Vagina (tissue), 2 donors: ENCODE measurements at regions not wholly inside any gene's neighbourhood (a gene's known extent, or its start where the extent isn't known, plus 50 kb on each side); places are given as distances from the start of the nearest gene placed in this dataset.

ENCODE experiments used
- DNase-seq, 2 donors: peaks; one replicate each; pipeline ENCODE4 v3.0.0-alpha.2; 2017; ENCODE audit errors: extremely low spot score in 2 of 2
- H3K27ac ChIP-seq: fragments of 200-600 bp; sonication (generic); one replicate; pipeline ENCODE4 v1.5.1; 2019
- H3K27me3 ChIP-seq: fragments of 200-600 bp; sonication (generic); one replicate; pipeline ENCODE4 v1.5.1; 2019
- H3K36me3 ChIP-seq, 2 donors: fragments of 200-600 bp; sonication (generic); one replicate each; pipeline ENCODE4 v1.5.1; 2017 to 2019
- H3K4me1 ChIP-seq: fragments of 200-600 bp; sonication (generic); one replicate; pipeline ENCODE4 v1.5.1; 2019
- H3K4me3 ChIP-seq, 2 donors: fragments of 200-600 bp; sonication (generic); 1 replicate in 1 of 2; 2 replicates in 1 of 2; pipeline ENCODE4 v1.5.1; 2016 to 2019
- H3K9me3 ChIP-seq: fragments of 200-600 bp; sonication (generic); one replicate; pipeline ENCODE4 v1.5.1; 2019
- POLR2A ChIP-seq, 2 donors: fragments of 450-650 bp; IDR thresholded peaks; one replicate each; pipeline ENCODE4 v1.6.1; 2017; ENCODE audit warnings: antibody characterized with exemption in 2 of 2, mild to moderate bottlenecking in 2 of 2, moderate library complexity in 2 of 2
- POLR2AphosphoS5 ChIP-seq, 2 donors: sonication (generic); formaldehyde crosslinking; IDR thresholded peaks; one replicate each; pipeline ENCODE4 v1.9.0; 2017; ENCODE audit warnings: antibody characterized with exemption in 2 of 2, mild to moderate bottlenecking in 2 of 2, low read depth in 1 of 2; ENCODE audit not compliant: insufficient read depth in 1 of 2
- intact Hi-C: fragments of 100-400 bp; cut with DNase I; formaldehyde crosslinking; loops from one replicate; pipeline ENCODE4 v1.15.1; 2023
- TF ChIP-seq, protein P1 (sequence below), 3 experiments: fragments of 450-650 bp in 2 of 3; fragments of 200-600 bp in 1 of 3; sonication (generic) in 1 of 3; IDR thresholded peaks; one replicate each; pipeline ENCODE4 v1.5.1; 2017 to 2019; ENCODE audit warnings: antibody characterized with exemption in 3 of 3, mild to moderate bottlenecking in 2 of 3, moderate library complexity in 2 of 3

DNA sequence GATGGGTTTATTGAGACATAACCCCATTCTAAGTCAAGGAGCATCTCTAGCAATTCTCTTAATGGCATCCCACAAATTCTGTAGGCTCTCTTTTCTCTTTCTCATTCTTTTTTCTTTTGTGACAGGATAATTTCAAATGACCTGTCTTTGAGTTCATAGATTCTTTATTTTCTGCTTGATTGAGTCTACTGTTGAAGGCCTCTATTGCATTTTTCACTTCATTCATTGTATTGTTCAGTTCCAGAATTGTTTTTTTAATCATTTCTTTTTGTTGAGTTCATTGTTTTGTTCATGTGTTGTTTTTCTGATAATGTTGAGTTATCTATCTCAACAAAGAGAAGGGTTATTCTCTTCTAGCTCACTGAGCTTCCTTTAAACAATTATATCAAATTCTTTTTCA is 144.7 kb upstream of the IL12B start:
- Histone ChIP-seq H3K9me3 (no peaks in the 10 kb centered on the region), H3K4me1 (no peaks in the 10 kb centered on the region), H3K4me3 (no peak overlapping the region), H3K27ac (no peak overlapping the region), H3K36me3 (no peaks in the 10 kb centered on the region), H3K27me3 (no peaks in the 10 kb centered on the region)
- intact Hi-C loops = no loop called here
- TF ChIP-seq POLR2A (IDR thresholded peaks at IDR 0.05) (no peak), POLR2AphosphoS5 (IDR thresholded peaks at IDR 0.05; ENCODE audit: insufficient read depth in 1 of 2, low read depth in 1 of 2) (no peak)
- TF ChIP-seq, protein P1, sequence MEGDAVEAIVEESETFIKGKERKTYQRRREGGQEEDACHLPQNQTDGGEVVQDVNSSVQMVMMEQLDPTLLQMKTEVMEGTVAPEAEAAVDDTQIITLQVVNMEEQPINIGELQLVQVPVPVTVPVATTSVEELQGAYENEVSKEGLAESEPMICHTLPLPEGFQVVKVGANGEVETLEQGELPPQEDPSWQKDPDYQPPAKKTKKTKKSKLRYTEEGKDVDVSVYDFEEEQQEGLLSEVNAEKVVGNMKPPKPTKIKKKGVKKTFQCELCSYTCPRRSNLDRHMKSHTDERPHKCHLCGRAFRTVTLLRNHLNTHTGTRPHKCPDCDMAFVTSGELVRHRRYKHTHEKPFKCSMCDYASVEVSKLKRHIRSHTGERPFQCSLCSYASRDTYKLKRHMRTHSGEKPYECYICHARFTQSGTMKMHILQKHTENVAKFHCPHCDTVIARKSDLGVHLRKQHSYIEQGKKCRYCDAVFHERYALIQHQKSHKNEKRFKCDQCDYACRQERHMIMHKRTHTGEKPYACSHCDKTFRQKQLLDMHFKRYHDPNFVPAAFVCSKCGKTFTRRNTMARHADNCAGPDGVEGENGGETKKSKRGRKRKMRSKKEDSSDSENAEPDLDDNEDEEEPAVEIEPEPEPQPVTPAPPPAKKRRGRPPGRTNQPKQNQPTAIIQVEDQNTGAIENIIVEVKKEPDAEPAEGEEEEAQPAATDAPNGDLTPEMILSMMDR (IDR thresholded peaks at IDR 0.05) = no peak
- DNase-seq = no peak

DNA sequence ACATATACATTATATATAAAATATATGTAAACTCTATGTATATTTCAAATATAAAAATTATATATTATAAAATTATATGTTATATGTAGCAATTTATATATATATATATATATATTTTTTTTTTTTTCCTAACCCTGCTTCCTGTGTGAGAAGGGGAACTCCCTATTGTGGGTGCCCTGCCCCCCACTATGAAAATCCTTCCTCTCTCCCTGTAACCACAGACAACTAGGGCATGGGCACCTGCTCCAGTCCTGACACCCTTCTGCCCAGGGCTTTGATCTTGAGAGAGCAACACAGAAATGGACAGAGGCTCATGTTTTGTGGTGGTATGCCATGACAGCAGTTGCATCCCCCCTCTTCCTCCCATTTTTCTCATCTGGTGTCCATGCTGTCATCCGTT is 148.7 kb upstream of the IL12B start:
- H3K4me1 ChIP-seq = no peaks in the 10 kb centered on the region
- no peaks in the 10 kb centered on the region for H3K27me3 ChIP-seq
- TF ChIP-seq POLR2AphosphoS5 (IDR thresholded peaks at IDR 0.05; ENCODE audit: insufficient read depth in 1 of 2, low read depth in 1 of 2) (no peak), POLR2A (IDR thresholded peaks at IDR 0.05) (no peak)
- TF ChIP-seq, protein P1 (IDR thresholded peaks at IDR 0.05) = no peak
- DNase-seq = no peak
- no peak overlapping the region for H3K27ac ChIP-seq
- H3K9me3 ChIP-seq = no peaks in the 10 kb centered on the region
- H3K4me3 ChIP-seq = no peak overlapping the region
- intact Hi-C loops = no loop called here
- no peaks in the 10 kb centered on the region for H3K36me3 ChIP-seq

DNA sequence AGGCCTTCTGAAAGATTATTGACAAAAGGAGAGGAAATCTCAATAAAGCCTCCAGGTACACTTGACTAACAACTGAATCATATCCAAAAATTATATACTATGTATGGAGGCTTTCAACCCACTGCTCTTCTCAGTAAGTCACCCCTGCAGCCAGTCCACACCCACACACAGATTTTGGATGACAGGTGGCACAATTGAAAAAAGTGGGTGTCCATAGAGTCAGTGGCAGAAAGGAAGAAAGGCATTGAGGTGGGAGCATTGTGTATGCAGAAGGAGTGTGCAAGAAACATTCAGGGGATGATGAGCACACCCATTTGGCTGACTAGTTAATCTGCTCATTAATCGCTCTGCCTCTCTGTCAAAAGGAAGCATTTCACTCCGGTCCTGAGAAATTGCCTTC is 150.6 kb upstream of the IL12B start:
- H3K27me3 ChIP-seq = no peaks in the 10 kb centered on the region
- no peaks in the 10 kb centered on the region for H3K36me3 ChIP-seq
- H3K9me3 ChIP-seq = no peaks in the 10 kb centered on the region
- H3K4me1 ChIP-seq = no peaks in the 10 kb centered on the region
- TF ChIP-seq POLR2A (IDR thresholded peaks at IDR 0.05) (no peak), POLR2AphosphoS5 (IDR thresholded peaks at IDR 0.05; ENCODE audit: insufficient read depth in 1 of 2, low read depth in 1 of 2) (no peak)
- TF ChIP-seq, protein P1 (IDR thresholded peaks at IDR 0.05) = no peak
- no peak overlapping the region for H3K4me3 ChIP-seq
- no peak overlapping the region for H3K27ac ChIP-seq
- intact Hi-C loops = no loop called here
- no peak for DNase-seq

DNA sequence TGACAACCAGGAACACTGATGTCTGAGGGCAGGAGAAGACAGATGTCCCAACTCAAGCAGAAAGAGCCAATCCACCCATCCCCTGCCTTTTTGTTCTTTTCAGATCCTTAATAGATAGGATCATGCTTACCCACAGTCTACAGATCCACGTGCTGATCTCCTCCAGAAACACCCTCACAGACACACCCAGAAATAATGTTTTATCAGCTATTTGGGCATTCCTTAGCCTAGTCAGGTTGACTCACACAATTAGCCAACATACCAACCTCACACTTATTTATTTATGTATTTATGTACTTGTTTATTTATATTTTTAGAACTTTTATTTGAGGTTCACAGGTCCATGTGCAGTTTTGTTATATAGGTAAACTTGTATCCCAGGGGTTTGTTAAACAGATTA is 151.5 kb upstream of the IL12B start:
- DNase-seq = no peak
- intact Hi-C loops = no loop called here
- no peaks in the 10 kb centered on the region for H3K9me3 ChIP-seq
- no peaks in the 10 kb centered on the region for H3K27me3 ChIP-seq
- TF ChIP-seq POLR2A (IDR thresholded peaks at IDR 0.05) (no peak), POLR2AphosphoS5 (IDR thresholded peaks at IDR 0.05; ENCODE audit: insufficient read depth in 1 of 2, low read depth in 1 of 2) (no peak)
- TF ChIP-seq, protein P1 (IDR thresholded peaks at IDR 0.05) = no peak
- H3K27ac ChIP-seq = no peak overlapping the region
- no peaks in the 10 kb centered on the region for H3K4me1 ChIP-seq
- no peak overlapping the region for H3K4me3 ChIP-seq
- H3K36me3 ChIP-seq = no peaks in the 10 kb centered on the region

DNA sequence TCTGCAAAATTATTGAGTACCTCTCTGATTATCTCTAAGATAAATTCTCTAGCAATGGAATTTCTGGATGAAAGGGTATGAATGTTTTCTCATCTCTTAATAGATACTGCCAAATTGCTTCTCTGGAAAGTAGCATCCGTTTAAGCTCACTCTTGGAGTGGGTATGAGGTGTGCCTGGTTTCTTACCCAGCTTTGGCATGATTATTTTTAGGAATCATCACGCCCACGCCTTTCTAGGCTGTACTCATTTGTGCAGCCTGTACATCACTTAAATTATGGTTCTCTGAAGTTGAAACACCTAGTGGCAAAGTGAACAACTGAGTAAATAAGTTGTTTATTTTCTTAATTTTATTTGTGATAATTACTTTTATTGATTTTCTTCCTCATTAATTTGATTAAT is 156.5 kb upstream of the IL12B start:
- Histone ChIP-seq H3K27ac (no peak overlapping the region), H3K4me1 (no peaks in the 10 kb centered on the region), H3K36me3 (no peaks in the 10 kb centered on the region), H3K4me3 (no peak overlapping the region), H3K9me3 (no peaks in the 10 kb centered on the region), H3K27me3 (no peaks in the 10 kb centered on the region)
- intact Hi-C loops = no loop called here
- no peak for TF ChIP-seq POLR2A (IDR thresholded peaks at IDR 0.05)
- TF ChIP-seq POLR2AphosphoS5 (IDR thresholded peaks at IDR 0.05; ENCODE audit: insufficient read depth in 1 of 2, low read depth in 1 of 2) = no peak
- TF ChIP-seq, protein P1 (IDR thresholded peaks at IDR 0.05) = no peak
- no peak for DNase-seq
